ENCODE measurements at regions not wholly inside any gene's neighbourhood (a gene's known extent, or its start where the extent isn't known, plus 50 kb on each side); places are given as distances from the start of the nearest gene placed in this dataset.

DNA sequence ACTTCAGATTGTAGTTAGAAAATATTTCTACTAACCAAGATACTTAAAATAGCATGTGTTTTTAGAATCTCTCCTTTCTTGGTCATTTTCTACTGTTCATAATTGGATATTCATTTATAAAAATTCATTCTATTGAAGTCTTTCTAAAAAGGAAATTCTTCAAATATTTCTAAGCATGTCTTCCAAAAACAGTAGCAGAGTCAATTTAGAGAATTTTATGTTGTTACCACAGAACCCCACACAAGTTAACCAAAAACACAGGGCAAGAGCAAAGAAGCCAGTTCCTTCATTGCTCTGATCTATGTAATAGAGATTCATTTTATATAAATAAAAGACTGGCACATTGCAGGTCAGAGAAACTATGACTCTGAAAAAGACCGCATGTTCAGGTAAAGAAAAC, 345.1 kb upstream of the PITX2 start:
- DNase-seq: no peak

DNA sequence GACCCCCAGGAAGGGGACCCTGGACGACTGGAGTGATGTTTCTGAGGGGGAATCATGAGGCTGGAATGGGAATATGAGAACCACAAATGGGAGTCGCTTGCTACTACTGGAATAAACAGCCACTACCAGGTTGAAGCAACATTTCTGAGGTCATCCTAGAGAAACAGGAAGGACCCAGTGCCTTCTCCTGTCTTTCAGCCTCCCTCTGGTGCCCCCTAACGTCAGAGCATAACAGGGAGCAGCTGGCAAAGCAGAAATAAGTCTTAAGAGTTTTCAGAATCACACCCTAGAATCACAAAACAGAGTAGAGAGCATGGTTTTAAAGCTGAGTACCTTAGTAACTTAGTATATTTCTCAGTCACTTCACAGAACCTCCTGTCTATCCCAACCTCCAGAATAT, 347.8 kb upstream of the PITX2 start:
- peak; percentile 73 for DNase-seq

GRCh38 chr4:110975338-110975737, 352.5 kb upstream of the PITX2 start:
- DNase-seq: no peak

DNA sequence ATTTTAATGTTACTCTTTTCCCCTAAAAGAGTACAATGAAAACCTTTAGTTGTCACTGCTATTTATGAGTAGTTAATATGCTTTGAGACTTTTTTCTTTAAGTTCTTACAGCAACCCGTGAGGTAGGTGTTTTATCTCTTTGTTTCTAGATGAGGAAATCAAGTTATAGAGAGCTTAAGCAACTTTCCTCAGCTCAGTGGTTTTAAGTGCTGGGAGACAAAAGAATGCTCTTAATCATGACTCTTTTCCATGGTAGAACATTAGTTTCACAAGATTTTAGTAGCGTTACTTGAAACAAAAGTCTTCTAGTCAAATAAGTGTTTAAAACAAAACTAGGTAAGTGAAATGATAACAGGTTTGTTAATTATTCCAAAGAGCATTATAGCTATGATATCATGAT, 354.7 kb upstream of the PITX2 start:
- DNase-seq: no peak

DNA sequence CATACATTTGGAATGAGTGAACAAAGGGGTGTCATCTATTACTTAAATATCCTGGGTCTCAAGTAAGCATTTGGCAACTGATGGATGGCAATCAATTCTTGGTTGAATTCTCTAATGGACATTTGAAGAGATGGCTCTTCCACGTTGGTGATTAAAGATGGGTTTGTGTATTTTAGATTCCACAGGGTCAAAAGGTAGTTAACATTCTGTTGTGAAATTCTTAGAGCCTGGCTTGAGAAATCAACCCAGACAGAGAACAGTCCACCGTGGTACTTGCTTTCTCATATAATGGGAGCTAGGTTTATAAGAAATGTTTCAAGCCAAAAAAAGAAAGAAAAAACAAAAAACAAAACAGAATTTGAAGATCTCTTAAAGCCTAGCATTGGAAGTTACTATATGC, 355.9 kb upstream of the PITX2 start:
- DNase-seq: no peak

DNA sequence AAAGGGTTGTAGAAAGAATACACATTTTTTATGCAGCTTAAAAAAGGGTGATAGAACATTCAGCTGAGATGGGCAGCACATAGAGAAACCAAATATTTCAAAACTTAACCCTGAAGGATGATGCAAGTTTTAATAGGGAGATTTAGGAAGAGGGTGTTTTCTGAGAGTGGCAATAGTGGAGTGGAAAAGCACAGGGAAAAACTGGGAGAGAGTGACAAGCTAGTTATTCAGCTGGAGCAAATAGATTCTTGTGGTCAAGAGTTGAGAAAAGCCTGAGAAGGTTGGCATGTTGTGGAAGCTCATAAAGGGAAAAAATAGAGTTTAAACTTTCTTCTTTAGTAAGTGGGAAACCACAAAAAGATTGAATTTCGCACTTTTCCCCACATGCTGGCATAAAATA, 359.6 kb upstream of the PITX2 start:
- DNase-seq: no peak

- DNase-seq: no peak
These were observed 365.8 kb upstream of the PITX2 start for GRCh38 chr4:110988722-110989121.

DNA sequence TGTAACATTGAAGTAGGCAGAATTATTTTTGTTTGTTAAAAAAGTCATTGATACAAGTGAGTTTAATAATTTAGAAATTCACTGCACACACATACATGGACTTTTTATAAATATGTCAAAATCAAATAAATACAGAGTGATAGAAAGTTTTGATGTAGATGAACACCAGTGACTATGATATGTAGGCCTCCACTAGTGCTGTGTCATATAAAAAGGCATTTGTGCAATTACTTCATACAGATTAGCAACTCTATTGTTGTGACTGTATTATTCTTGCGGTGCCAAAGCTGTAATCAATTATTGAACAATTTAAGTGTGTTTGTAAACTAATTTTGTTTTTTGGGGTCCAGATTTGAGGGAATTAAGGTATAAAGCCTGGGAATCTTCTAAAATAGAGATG, 366.2 kb upstream of the PITX2 start:
- DNase-seq: no peak

- DNase-seq: no peak
These were observed 371.9 kb upstream of the PITX2 start for GRCh38 chr4:110994781-110995180.

DNA sequence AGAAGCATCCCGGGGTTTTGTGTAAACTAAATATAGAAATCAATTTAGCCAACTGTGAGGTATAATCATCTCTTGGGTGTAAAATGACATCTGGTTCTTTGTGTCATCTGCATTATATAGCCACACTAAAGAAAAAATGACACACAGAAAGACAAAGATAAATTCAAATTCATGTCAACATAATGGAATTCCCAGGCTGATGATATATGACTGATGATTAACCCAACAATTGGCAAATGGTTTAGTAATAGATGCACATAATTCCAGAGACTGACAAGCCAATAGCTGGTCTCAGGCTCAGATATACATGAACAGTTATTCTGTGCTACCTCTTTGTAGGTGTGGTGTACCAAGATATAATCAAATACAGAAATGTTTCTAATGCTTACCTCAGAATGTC, 375.4 kb upstream of the PITX2 start:
- DNase-seq: no peak

- no peak for DNase-seq
These were observed 388.6 kb upstream of the PITX2 start for GRCh38 chr4:111011458-111011857.

DNA sequence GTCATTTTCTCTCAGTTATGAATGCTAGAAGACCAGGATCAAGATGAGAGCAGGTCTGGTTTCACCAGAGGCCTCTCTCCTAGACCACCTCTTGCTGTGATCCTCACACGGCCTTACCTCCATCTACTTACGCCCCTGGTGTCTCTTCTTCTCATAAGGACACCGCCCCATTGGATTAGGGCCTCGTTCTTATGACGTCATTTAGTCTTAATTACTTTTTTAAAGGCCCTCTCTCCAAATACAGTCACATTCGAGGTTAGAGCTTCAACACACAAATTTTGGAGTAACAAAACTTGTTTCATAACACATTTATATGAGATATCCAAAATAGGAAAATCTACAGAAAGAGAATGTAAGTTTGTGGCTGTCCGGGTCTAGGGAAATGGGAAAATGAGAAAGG, 391.0 kb upstream of the PITX2 start:
- no peak for DNase-seq

DNA sequence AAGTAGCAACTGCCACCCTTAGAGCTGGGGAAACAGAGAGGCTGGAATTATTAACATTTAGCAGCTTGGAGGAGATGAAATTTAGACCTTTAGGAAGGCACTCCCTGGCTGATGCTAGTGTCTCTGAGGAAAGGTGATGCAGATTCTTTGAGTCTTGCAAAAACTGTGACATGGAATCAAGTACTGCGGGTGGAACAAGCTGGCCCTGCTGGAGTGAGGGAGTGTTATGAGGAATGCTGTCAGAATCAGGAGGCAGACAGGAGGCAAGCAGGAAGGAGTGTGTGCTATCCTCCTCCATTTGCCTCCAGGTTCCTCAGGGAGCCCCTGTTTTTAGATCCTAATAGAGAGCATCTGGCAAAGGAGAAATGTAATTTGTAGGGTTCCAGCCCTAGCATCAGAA, 391.7 kb upstream of the PITX2 start:
- DNase-seq: no peak

GRCh38 chr4:111016416-111016815, 393.5 kb upstream of the PITX2 start:
- DNase-seq: no peak

GRCh38 chr4:111018216-111018615, 395.3 kb upstream of the PITX2 start:
- no peak for DNase-seq

DNA sequence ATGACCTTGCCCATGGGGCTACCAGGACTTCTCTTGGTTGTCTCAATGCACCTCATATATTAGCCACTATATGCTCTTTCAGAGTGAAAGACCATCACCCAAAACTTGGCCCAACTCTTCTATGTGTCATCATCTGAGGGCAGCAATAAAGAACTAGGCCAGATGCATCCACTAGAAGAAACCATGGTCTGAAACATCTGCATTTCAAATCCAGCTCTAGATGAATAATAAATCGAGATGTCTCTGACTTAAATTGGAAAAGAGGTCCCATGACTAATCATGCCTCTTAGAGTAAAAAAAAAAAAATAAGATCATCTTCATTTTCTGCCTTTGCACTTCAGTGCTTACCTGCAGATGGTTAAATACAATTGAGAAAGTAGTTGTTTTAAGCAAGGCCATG, 397.6 kb upstream of the PITX2 start:
- DNase-seq: no peak

DNA sequence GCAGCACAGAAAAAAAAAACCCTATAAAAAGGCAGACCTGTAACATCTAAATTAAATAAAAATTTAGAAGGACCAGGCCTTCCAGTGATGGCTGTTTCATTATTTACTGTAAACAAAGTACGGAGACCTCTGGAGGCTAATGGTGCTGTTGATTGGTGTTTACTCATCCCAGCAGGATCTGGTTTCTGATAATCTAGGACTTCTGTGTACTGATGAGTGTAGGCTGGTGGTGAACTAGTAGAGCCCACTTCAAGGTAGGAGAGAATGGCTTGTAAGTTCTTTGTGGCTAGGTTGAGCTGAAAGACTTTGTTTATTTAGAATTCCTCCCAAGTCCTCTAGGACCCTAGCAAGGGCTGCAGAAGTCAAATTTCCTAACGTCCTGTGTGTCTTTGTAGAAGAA, 398.1 kb upstream of the PITX2 start:
- DNase-seq: no peak

GRCh38 chr4:111022758-111023157, 399.9 kb upstream of the PITX2 start:
- no peak for DNase-seq

- peak; percentile 82 for DNase-seq
These were observed 404.6 kb upstream of the PITX2 start for GRCh38 chr4:111027526-111027925.

GRCh38 chr4:111028795-111029194, 405.9 kb upstream of the PITX2 start:
- DNase-seq: no peak

- DNase-seq: peak; percentile 32
These were observed 408.2 kb upstream of the PITX2 start for GRCh38 chr4:111031001-111031579.

DNA sequence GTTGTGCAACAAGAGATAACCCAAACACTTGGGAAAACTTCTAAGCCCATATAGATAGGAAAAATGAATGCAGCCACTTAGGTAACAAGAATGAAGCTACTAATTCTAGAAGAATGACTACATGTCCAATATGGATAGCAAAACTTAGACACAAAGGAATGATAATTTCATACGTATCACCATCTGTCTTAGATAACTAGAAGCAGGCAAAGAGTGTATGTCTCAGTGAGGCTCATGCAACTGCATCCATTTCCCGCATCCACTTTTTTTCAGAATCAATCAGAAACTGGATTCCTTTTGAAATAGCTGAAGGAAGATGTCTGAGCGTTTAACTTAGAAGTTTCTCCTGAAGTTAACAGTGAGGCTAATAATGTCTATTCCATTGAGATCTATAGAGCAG, 408.7 kb upstream of the PITX2 start:
- no peak for DNase-seq

- DNase-seq: no peak
These were observed 414.9 kb upstream of the PITX2 start for GRCh38 chr4:111037591-111038360.

DNA sequence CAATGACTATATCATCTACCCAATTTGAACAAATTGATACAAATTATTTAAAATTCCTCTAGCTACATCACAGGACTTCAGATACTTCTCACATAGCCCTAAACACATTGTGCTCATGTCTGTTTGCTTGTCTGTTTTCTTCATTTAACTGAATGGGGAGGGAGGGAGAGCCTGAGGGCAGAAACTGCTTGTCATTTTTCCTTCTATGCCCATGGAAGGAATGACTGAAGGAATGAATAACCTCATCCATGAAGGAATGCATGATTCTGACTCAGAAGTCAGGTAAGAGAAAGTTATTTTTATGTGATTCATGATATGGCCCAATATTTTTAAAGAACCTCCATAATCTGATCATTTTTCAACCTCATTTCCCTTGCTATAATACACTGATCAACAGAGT, 418.0 kb upstream of the PITX2 start:
- DNase-seq: peak; percentile 58

DNA sequence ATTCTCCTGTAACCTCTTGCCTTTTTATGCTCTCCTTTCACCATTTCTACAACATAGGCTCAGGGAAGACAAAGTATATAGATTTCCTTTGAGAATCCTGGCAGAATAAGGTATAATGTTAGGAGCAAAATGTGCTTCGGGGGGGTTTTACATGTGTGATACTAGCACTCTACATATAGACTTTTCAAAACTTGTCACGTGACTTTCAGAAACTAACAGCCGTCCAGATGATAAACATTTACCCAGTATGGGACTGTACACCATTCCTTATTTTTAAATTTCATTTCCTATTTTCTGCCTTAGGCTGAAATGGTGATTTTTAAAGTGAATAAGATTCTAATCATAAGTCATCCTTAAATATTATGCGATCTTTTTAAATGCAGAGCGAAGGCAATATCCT, 420.4 kb upstream of the PITX2 start:
- no peak for DNase-seq
